AG04449 (cell line): ENCODE measurements at regions not wholly inside any gene's neighbourhood (a gene's known extent, or its start where the extent isn't known, plus 50 kb on each side); places are given as distances from the start of the nearest gene placed in this dataset.

Experiments used
- CTCF ChIA-PET: fragments of 350-600 bp; formaldehyde crosslinking; extraction: SDS; loops from one replicate; lab custom pipeline; 2021; ENCODE audit warnings: antibody characterized with exemption; lab: Yijun Ruan, JAX
- POLR2A ChIA-PET: fragments of 400-600, 350-600 bp; formaldehyde crosslinking; extraction: SDS; loops from one replicate; lab custom pipeline; 2020; ENCODE audit warnings: antibody characterized with exemption, inconsistent platforms; lab: Yijun Ruan, JAX
- DNase-seq: peaks from one replicate; pipeline ENCODE4 v3.0.0-alpha.2; 2010; ENCODE audit warnings: low read depth, low spot score
- H3K4me3 ChIP-seq: 2 replicates; pipeline ENCODE4 v1.5.1; 2011; ENCODE audit warnings: low read depth, mild to moderate bottlenecking, control low read depth, low read length
- CTCF ChIP-seq: IDR thresholded peaks from one replicate; pipeline ENCODE4 v1.5.1; 2011; ENCODE audit warnings: mild to moderate bottlenecking, moderate library complexity, low read length, control low read depth, inconsistent platforms; ENCODE audit not compliant: insufficient read depth; ENCODE audit errors: missing control alignments

GRCh38 chr9:85425153-85425611 lies 316.6 kb downstream of the AGTPBP1 start:
- DNase-seq = no peak
- CTCF ChIA-PET = interaction anchor here (0.5 to 3.0 kb wide), 9 partner anchors 10 to 1046 kb away, joined by 3 to 17 read pairs (median 4); no protein-coding TSS in a partner anchor
- H3K4me3 ChIP-seq = no peak overlapping the region
- TF ChIP-seq CTCF = peak; percentile 76
- POLR2A ChIA-PET = no interaction called here

- POLR2A ChIA-PET = no interaction called here
- no peak overlapping the region for H3K4me3 ChIP-seq
- TF ChIP-seq CTCF = no peak
- CTCF ChIA-PET = interaction anchor here (3.0 kb wide), 1 partner anchor 1027 kb away, joined by 17 read pairs; no protein-coding TSS in a partner anchor
- no peak for DNase-seq
Observed at GRCh38 chr9:85423422-85423821, 318.3 kb downstream of the AGTPBP1 start.

GRCh38 chr9:85421641-85422040 lies 320.1 kb downstream of the AGTPBP1 start:
- no peak for DNase-seq
- ChIA-PET POLR2A (no interaction called here), CTCF (interaction anchor here (1.3 kb wide), 1 partner anchor 9 kb away, joined by 3 read pairs; no protein-coding TSS in a partner anchor)
- TF ChIP-seq CTCF = no peak
- H3K4me3 ChIP-seq = no peak overlapping the region

GRCh38 chr9:85420750-85421149 lies 321.0 kb downstream of the AGTPBP1 start:
- H3K4me3 ChIP-seq = no peak overlapping the region
- POLR2A ChIA-PET = no interaction called here
- TF ChIP-seq CTCF = no peak
- CTCF ChIA-PET = interaction anchor here (1.3 kb wide), 1 partner anchor 10 kb away, joined by 3 read pairs; no protein-coding TSS in a partner anchor
- peak; percentile 28 for DNase-seq

- ChIA-PET CTCF (no interaction called here), POLR2A (no interaction called here)
- no peak for TF ChIP-seq CTCF
- H3K4me3 ChIP-seq = no peak overlapping the region
- no peak for DNase-seq
Observed at GRCh38 chr9:85417674-85418073, 324.1 kb downstream of the AGTPBP1 start.

- no peak for DNase-seq
- no peak overlapping the region for H3K4me3 ChIP-seq
- POLR2A ChIA-PET = no interaction called here
- CTCF ChIA-PET = no interaction called here
- TF ChIP-seq CTCF = no peak
Observed at GRCh38 chr9:85416715-85417114, 325.0 kb downstream of the AGTPBP1 start.
